Esophagus (tissue), 2 donors: ENCODE measurements at regions not wholly inside any gene's neighbourhood (a gene's known extent, or its start where the extent isn't known, plus 50 kb on each side); places are given as distances from the start of the nearest gene placed in this dataset.

Experiments used
- H3K27ac ChIP-seq, 2 donors: one replicate each; pipeline ENCODE4 v1.5.1; 2013; ENCODE audit warnings: low read depth in 2 of 2, mild to moderate bottlenecking in 2 of 2, inconsistent platforms in 1 of 2, low read length in 1 of 2, moderate library complexity in 1 of 2
- H3K27me3 ChIP-seq, 2 donors: one replicate each; pipeline ENCODE4 v1.6.1; 2013; ENCODE audit warnings: low read length in 2 of 2, control low read depth in 1 of 2, mild to moderate bottlenecking in 1 of 2; ENCODE audit not compliant: insufficient read depth in 2 of 2, control insufficient read depth in 1 of 2
- H3K36me3 ChIP-seq, 2 donors: one replicate each; pipeline ENCODE4 v1.6.1; 2013; ENCODE audit warnings: low read length in 1 of 2; ENCODE audit not compliant: control insufficient read depth in 2 of 2, insufficient read depth in 2 of 2
- H3K4me1 ChIP-seq, 2 donors: one replicate each; pipeline ENCODE4 v1.6.1; 2013; ENCODE audit warnings: low read length in 1 of 2; ENCODE audit not compliant: control insufficient read depth in 2 of 2, insufficient read depth in 2 of 2
- H3K4me3 ChIP-seq, 2 donors: one replicate each; pipeline ENCODE4 v1.5.1; 2013; ENCODE audit warnings: low read length in 2 of 2, mild to moderate bottlenecking in 2 of 2, low read depth in 1 of 2, moderate library complexity in 1 of 2
- H3K9me3 ChIP-seq, 2 donors: one replicate each; pipeline ENCODE4 v1.6.1; 2013; ENCODE audit warnings: mild to moderate bottlenecking in 2 of 2, low read depth in 1 of 2, low read length in 1 of 2, moderate library complexity in 1 of 2; ENCODE audit not compliant: control insufficient read depth in 2 of 2, insufficient read depth in 1 of 2
- WGBS, 2 donors: extraction: QIAGEN DNeasy Blood & Tissue Kit; methylation state at CpG; one replicate each; pipeline ENCODE4 v1.1.7; 2013; 5-methylcytosine and 5-hydroxymethylcytosine counted together
- donor health status: healthy with polysubstance abuse.
- donor health status: Bipolar disorder and iron deficiency.

- Histone ChIP-seq H3K4me1 (peaks cover 3 to 11% of the 10 kb centered on the region in 2 donors), H3K36me3 (no peaks in the 10 kb centered on the region), H3K9me3 (peaks cover 0 to 3% of the 10 kb centered on the region in 2 donors), H3K4me3 (no peak overlapping the region), H3K27ac (no peak overlapping the region), H3K27me3 (peaks cover 6 to 7% of the 10 kb centered on the region in 2 donors)
- whole genome bisulfite sequencing, 2 donors, result 42 to 47% methylated on average over 56 of the region's 56 CpGs
Observed at GRCh38 chr2:45170191-45171135, 161.2 kb upstream of the SIX2 start.

- Histone ChIP-seq H3K9me3 (peaks cover 0 to 3% of the 10 kb centered on the region in 2 donors), H3K36me3 (no peaks in the 10 kb centered on the region), H3K27ac (no peak overlapping the region), H3K4me3 (peak overlapping the region; percentile 42 to 51), H3K27me3 (peaks cover 6 to 7% of the 10 kb centered on the region in 2 donors), H3K4me1 (peaks cover 3 to 11% of the 10 kb centered on the region in 2 donors)
- 1 to 2% methylated on average over 84 to 95 of the region's 95 CpGs for WGBS, 2 donors
Observed at GRCh38 chr2:45169339-45170190, 160.3 kb upstream of the SIX2 start.

GRCh38 chr2:45168711-45169338 lies 159.6 kb upstream of the SIX2 start:
- peaks cover 3 to 11% of the 10 kb centered on the region in 2 donors for H3K4me1 ChIP-seq
- H3K36me3 ChIP-seq, result no peaks in the 10 kb centered on the region
- WGBS, 2 donors, result 1 to 2% methylated on average over 66 to 70 of the region's 70 CpGs
- H3K27ac ChIP-seq, result no peak overlapping the region
- H3K27me3 ChIP-seq, result peaks cover 6 to 7% of the 10 kb centered on the region in 2 donors
- peak overlapping the region; percentile 42 to 51 for H3K4me3 ChIP-seq
- peaks cover 0 to 3% of the 10 kb centered on the region in 2 donors for H3K9me3 ChIP-seq

GRCh38 chr2:45167920-45168629 lies 158.8 kb upstream of the SIX2 start:
- 44 to 55% methylated on average over 10 of the region's 10 CpGs for WGBS, 2 donors
- H3K36me3 ChIP-seq, result no peaks in the 10 kb centered on the region
- peaks cover 0 to 3% of the 10 kb centered on the region in 2 donors for H3K9me3 ChIP-seq
- H3K4me1 ChIP-seq, result peaks cover 3 to 11% of the 10 kb centered on the region in 2 donors
- no peak overlapping the region for H3K4me3 ChIP-seq
- H3K27me3 ChIP-seq, result peaks cover 6 to 7% of the 10 kb centered on the region in 2 donors
- H3K27ac ChIP-seq, result no peak overlapping the region

GRCh38 chr2:45166229-45166890 lies 157.1 kb upstream of the SIX2 start:
- no peak overlapping the region for H3K27ac ChIP-seq
- H3K9me3 ChIP-seq, result peaks cover 0 to 3% of the 10 kb centered on the region in 2 donors
- peaks cover 3 to 11% of the 10 kb centered on the region in 2 donors for H3K4me1 ChIP-seq
- no peak overlapping the region for H3K4me3 ChIP-seq
- peaks cover 6 to 7% of the 10 kb centered on the region in 2 donors for H3K27me3 ChIP-seq
- 86 to 91% methylated on average over 4 of the region's 4 CpGs for WGBS, 2 donors
- no peaks in the 10 kb centered on the region for H3K36me3 ChIP-seq

GRCh38 chr2:45162711-45163110 lies 153.5 kb upstream of the SIX2 start:
- H3K27ac ChIP-seq, result no peak overlapping the region
- no peaks in the 10 kb centered on the region for H3K9me3 ChIP-seq
- no peak overlapping the region for H3K4me3 ChIP-seq
- WGBS, 2 donors, result 47 to 70% methylated on average over 1 of the region's 1 CpG
- H3K36me3 ChIP-seq, result no peaks in the 10 kb centered on the region
- H3K27me3 ChIP-seq, result peaks cover under 1 to 3% of the 10 kb centered on the region in 2 donors
- H3K4me1 ChIP-seq, result no peaks in the 10 kb centered on the region

GRCh38 chr2:45156605-45157004 lies 147.4 kb upstream of the SIX2 start:
- Histone ChIP-seq H3K9me3 (no peaks in the 10 kb centered on the region), H3K36me3 (no peaks in the 10 kb centered on the region), H3K27ac (no peak overlapping the region), H3K4me3 (no peak overlapping the region), H3K4me1 (no peaks in the 10 kb centered on the region), H3K27me3 (peaks cover 0 to 3% of the 10 kb centered on the region in 2 donors)
- WGBS, 2 donors, result 73 to 84% methylated on average over 4 of the region's 4 CpGs

GRCh38 chr2:45154606-45155155 lies 145.4 kb upstream of the SIX2 start:
- WGBS, 2 donors, result 76 to 82% methylated on average over 4 of the region's 4 CpGs
- Histone ChIP-seq H3K27ac (no peak overlapping the region), H3K9me3 (peaks cover 0 to 10% of the 10 kb centered on the region in 2 donors), H3K4me3 (no peak overlapping the region), H3K27me3 (peaks cover 0 to 5% of the 10 kb centered on the region in 2 donors), H3K4me1 (no peaks in the 10 kb centered on the region), H3K36me3 (no peaks in the 10 kb centered on the region)
